Endothelial cell (in vitro differentiated cells): ENCODE measurements at regions not wholly inside any gene's neighbourhood (a gene's known extent, or its start where the extent isn't known, plus 50 kb on each side); places are given as distances from the start of the nearest gene placed in this dataset.

Experiments used
- DNase-seq: peaks from one replicate; pipeline ENCODE4 v3.0.0; 2021; ENCODE audit warnings: low spot score
- H3K27ac Mint-ChIP-seq: one replicate; pipeline ENCODE4 v1.8.0; 2021; ENCODE audit warnings: mixed read lengths, inconsistent platforms; ENCODE audit not compliant: unreplicated experiment
- H3K27me3 Mint-ChIP-seq: one replicate; pipeline ENCODE4 v1.8.0; 2021; ENCODE audit warnings: mild to moderate bottlenecking, moderate library complexity, mixed read lengths, inconsistent platforms; ENCODE audit not compliant: unreplicated experiment
- H3K36me3 Mint-ChIP-seq: one replicate; pipeline ENCODE4 v1.8.0; 2021; ENCODE audit warnings: mild to moderate bottlenecking, low read depth, mixed read lengths, inconsistent platforms; ENCODE audit not compliant: unreplicated experiment
- H3K4me1 Mint-ChIP-seq: one replicate; pipeline ENCODE4 v1.8.0; 2021; ENCODE audit warnings: mild to moderate bottlenecking, mixed read lengths, inconsistent platforms; ENCODE audit not compliant: unreplicated experiment
- H3K4me3 Mint-ChIP-seq: one replicate; pipeline ENCODE4 v1.8.0; 2021; ENCODE audit warnings: mild to moderate bottlenecking, mixed read lengths, inconsistent platforms; ENCODE audit not compliant: unreplicated experiment
- H3K9me3 Mint-ChIP-seq: one replicate; pipeline ENCODE4 v1.8.0; 2021; ENCODE audit warnings: mixed read lengths, inconsistent platforms; ENCODE audit not compliant: unreplicated experiment
- TF ChIP-seq, protein P1 (sequence below): fragments of 200-600 bp; sonication (generic); IDR thresholded peaks from one replicate; pipeline ENCODE4 v1.5.0; 2021; ENCODE audit warnings: antibody characterized with exemption; ENCODE audit not compliant: unreplicated experiment

DNA sequence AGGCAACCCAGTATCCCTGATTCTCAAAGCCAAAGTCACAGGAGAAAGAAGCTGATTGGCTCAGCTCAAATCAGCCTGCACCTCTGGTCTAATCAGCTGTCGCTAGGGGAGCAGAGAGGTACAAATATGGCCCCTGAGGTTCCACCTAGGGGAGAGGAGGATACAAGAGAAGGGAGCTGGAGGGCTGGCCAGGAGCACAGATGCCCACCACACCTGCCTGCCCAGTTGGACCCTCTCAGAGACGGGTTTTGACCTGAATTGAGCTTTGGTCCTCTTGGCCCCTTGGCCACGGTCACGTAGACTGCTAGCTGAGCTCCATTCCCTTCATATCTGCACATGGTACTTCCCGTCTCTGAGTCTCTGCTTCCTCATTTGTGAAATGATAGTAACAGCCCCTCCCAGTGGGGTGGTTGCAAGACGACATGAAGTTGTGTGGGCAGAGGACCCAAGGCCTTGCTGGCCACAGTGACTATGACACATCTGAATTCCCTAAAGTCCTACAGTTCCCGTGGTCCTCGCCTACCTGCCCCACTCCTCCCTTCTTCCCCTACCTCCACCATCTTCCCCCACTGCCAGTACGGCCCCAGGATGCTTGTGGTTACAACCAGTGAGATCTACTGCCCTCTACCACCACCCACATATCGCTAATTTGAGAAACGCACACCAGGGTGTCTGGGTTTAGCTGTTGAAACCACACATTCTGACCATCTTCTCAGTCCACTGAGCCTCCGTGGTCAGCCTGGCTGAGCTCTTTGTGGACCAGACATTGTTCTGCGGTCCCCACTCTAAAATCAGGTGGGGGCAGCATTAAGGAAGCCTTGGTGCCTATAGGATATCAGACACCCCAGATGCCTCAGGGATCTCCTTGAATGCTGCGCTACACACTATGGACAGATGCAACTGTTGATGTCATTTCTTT lies 60.3 kb upstream of the NEK6 start:
- H3K27me3 Mint-ChIP-seq = no peaks in the 10 kb centered on the region
- no peak overlapping the region for H3K4me3 Mint-ChIP-seq
- TF ChIP-seq, protein P1, sequence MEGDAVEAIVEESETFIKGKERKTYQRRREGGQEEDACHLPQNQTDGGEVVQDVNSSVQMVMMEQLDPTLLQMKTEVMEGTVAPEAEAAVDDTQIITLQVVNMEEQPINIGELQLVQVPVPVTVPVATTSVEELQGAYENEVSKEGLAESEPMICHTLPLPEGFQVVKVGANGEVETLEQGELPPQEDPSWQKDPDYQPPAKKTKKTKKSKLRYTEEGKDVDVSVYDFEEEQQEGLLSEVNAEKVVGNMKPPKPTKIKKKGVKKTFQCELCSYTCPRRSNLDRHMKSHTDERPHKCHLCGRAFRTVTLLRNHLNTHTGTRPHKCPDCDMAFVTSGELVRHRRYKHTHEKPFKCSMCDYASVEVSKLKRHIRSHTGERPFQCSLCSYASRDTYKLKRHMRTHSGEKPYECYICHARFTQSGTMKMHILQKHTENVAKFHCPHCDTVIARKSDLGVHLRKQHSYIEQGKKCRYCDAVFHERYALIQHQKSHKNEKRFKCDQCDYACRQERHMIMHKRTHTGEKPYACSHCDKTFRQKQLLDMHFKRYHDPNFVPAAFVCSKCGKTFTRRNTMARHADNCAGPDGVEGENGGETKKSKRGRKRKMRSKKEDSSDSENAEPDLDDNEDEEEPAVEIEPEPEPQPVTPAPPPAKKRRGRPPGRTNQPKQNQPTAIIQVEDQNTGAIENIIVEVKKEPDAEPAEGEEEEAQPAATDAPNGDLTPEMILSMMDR = no peak
- H3K27ac Mint-ChIP-seq = no peak overlapping the region
- no peaks in the 10 kb centered on the region for H3K36me3 Mint-ChIP-seq
- H3K4me1 Mint-ChIP-seq = peaks cover 2% of the 10 kb centered on the region
- DNase-seq = no peak
- H3K9me3 Mint-ChIP-seq = no peaks in the 10 kb centered on the region

DNA sequence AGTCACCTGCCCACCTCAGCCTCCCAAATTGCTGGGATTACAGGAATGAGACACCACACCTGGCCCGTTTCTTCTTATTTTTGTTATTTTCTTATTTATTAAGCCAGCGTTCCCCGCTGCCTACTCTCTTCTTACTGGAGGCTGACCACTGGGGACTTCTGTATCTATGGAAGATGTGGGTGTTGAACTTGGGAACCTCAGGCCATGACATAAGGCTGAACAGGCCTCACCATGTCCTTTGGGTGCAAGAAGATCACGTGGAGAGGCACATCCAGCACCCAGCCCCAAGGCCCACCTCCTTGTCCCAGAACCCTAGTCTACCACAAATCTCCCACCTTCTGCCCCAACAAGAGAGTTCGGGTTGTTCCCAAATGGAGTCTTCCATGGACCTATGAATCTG lies 59.4 kb upstream of the NEK6 start:
- Mint-ChIP-seq H3K27me3 (no peaks in the 10 kb centered on the region), H3K9me3 (no peaks in the 10 kb centered on the region), H3K36me3 (no peaks in the 10 kb centered on the region), H3K4me3 (no peak overlapping the region), H3K27ac (no peak overlapping the region), H3K4me1 (peaks cover 4% of the 10 kb centered on the region)
- no peak for DNase-seq
- TF ChIP-seq, protein P1 = no peak

DNA sequence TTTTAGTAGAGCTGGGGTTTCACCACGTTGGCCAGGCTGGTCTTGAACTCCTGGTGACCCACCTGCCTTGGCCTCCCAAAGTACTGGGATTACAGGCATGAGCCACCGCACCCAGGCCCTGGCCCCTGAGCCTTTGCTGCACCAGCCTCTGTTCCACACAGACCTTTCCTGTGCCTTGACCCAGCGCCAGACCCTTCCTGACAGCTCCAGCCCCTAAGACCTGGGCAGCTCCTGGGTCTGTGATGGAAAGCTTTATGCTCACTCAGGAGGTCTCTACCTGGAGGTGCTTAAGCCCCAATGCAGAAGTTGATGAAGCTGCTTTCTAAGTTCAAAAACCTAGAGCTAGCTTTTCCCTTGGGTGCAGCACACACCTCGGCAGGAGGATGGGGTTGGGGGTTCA lies 58.8 kb upstream of the NEK6 start:
- Mint-ChIP-seq H3K36me3 (no peaks in the 10 kb centered on the region), H3K27me3 (no peaks in the 10 kb centered on the region), H3K4me1 (peaks cover 4% of the 10 kb centered on the region), H3K9me3 (no peaks in the 10 kb centered on the region), H3K4me3 (no peak overlapping the region), H3K27ac (no peak overlapping the region)
- DNase-seq = no peak
- TF ChIP-seq, protein P1 = no peak

DNA sequence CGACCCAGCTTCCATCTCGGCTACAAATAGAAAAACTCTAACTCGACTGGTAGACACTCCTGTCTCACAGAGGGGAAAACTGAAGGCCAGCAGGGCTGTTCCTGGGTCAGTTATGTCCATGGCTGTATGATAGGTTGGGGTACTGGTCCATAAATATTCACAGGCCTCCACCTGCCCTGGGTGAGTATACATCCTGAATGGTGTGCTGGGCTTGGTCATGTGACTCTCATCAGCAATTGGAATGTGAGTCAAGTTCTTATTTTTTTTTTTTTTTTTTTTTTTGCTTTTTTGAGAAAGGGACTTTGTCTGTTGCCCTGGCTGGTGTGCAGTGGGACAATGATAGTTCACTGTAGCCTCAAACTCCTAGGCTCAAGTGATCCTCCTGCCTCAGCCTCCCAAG lies 58.3 kb upstream of the NEK6 start:
- Mint-ChIP-seq H3K9me3 (no peaks in the 10 kb centered on the region), H3K27me3 (no peaks in the 10 kb centered on the region), H3K36me3 (no peaks in the 10 kb centered on the region), H3K4me3 (no peak overlapping the region), H3K27ac (no peak overlapping the region), H3K4me1 (peaks cover 4% of the 10 kb centered on the region)
- TF ChIP-seq, protein P1 = no peak
- no peak for DNase-seq

DNA sequence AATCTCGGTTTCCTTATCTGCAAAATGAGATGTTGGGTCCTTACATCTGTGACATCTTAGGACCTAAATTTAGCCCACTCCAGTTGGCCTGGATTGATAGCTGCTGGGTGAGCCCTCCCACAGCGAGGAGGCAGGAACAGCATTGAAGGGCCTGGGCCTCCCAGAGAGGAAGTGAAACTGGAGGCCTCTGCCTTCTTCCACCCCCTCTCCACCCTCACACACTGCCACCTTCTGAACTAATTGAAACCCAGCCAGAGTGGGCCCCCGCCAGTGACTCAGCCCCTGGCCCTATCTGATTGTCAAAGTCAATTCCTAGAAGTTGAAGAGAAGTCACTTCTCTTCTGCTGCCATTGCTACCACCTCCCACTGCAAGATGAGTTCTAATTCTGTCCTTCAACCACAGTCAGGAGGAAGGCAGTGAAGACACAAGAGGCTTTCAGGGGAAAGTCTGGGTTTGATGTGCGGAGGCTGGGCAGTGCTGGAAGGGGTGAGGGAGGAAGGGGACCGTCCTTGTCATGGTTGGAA lies 55.2 kb upstream of the NEK6 start:
- TF ChIP-seq, protein P1 = no peak
- no peak overlapping the region for H3K4me3 Mint-ChIP-seq
- H3K36me3 Mint-ChIP-seq = no peaks in the 10 kb centered on the region
- H3K9me3 Mint-ChIP-seq = no peaks in the 10 kb centered on the region
- peaks cover 4% of the 10 kb centered on the region for H3K4me1 Mint-ChIP-seq
- no peak overlapping the region for H3K27ac Mint-ChIP-seq
- no peak for DNase-seq
- H3K27me3 Mint-ChIP-seq = no peaks in the 10 kb centered on the region
